HCT116 (cell line): ENCODE measurements at regions not wholly inside any gene's neighbourhood (a gene's known extent, or its start where the extent isn't known, plus 50 kb on each side); places are given as distances from the start of the nearest gene placed in this dataset.

Experiments used
- EZH2phosphoT487 ChIP-seq: fragments of 200-600 bp; IDR thresholded peaks from 2 replicates; pipeline ENCODE4 v1.6.1; 2018; ENCODE audit warnings: antibody characterized with exemption, borderline replicate concordance
- POLR2A ChIP-seq: IDR thresholded peaks from 2 replicates; pipeline ENCODE4 v1.7.0; 2011; ENCODE audit warnings: borderline replicate concordance; ENCODE audit not compliant: insufficient read depth, insufficient read length; ENCODE audit errors: extremely low read depth
- POLR2AphosphoS5 ChIP-seq: IDR thresholded peaks from 2 replicates; pipeline ENCODE4 v1.6.1; 2011; ENCODE audit warnings: mild to moderate bottlenecking, low read depth, low read length, moderate library complexity
- TCF7L2 ChIP-seq: IDR thresholded peaks from 2 replicates; pipeline ENCODE4 v1.7.0; 2011; ENCODE audit warnings: borderline replicate concordance, inconsistent platforms; ENCODE audit not compliant: insufficient read depth, insufficient read length; ENCODE audit errors: extremely low read depth
- ZNF274 ChIP-seq: fragments of 200-500 bp; sonication (Bioruptor generic); IDR thresholded peaks from 2 replicates; pipeline ENCODE4 v1.6.1; 2014; ENCODE audit warnings: mild to moderate bottlenecking, low read depth, low read length, inconsistent platforms
- TF ChIP-seq, protein P1 (sequence below): IDR thresholded peaks from 2 replicates; pipeline ENCODE4 v1.6.1; 2012; ENCODE audit warnings: low read depth
- TF ChIP-seq, protein P2 (sequence below), 3 experiments: fragments of 200-600 bp in 1 of 3; sonication (generic) in 1 of 3; IDR thresholded peaks in 2 of 3; conservative IDR thresholded peaks in 1 of 3; 2 replicates each; pipeline ENCODE4 v1.5.1; 2012 to 2017; ENCODE audit warnings: low read depth in 2 of 3, low read length in 2 of 3, antibody characterized with exemption in 1 of 3, borderline replicate concordance in 1 of 3, control low read depth in 1 of 3, mild to moderate bottlenecking in 1 of 3, mixed read lengths in 1 of 3, mixed run types in 1 of 3, moderate library complexity in 1 of 3; ENCODE audit not compliant: insufficient read depth in 1 of 3
- TF ChIP-seq, protein P3 (sequence below): IDR thresholded peaks from 2 replicates; pipeline ENCODE4 v1.6.1; 2012

DNA sequence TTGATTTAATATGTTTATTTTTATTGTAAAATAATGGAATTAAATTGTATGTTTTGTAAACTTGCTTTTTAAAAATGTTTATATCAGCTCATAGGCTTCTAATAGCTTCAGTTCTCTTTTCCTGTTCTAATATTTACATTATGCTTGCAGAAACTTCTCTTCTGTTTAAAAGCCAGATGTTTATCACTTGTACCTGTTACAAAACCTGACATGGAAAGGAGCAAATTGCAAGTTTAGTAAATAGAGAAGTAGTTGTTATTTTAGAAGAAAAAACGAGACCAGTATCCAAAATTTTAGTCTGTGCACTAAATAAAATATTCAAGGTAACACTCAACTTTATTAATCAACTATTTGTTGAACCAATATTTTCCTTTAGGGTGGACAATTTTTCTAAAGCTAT is 69.4 kb upstream of the GUCY1A1 start:
- TF ChIP-seq, protein P1, sequence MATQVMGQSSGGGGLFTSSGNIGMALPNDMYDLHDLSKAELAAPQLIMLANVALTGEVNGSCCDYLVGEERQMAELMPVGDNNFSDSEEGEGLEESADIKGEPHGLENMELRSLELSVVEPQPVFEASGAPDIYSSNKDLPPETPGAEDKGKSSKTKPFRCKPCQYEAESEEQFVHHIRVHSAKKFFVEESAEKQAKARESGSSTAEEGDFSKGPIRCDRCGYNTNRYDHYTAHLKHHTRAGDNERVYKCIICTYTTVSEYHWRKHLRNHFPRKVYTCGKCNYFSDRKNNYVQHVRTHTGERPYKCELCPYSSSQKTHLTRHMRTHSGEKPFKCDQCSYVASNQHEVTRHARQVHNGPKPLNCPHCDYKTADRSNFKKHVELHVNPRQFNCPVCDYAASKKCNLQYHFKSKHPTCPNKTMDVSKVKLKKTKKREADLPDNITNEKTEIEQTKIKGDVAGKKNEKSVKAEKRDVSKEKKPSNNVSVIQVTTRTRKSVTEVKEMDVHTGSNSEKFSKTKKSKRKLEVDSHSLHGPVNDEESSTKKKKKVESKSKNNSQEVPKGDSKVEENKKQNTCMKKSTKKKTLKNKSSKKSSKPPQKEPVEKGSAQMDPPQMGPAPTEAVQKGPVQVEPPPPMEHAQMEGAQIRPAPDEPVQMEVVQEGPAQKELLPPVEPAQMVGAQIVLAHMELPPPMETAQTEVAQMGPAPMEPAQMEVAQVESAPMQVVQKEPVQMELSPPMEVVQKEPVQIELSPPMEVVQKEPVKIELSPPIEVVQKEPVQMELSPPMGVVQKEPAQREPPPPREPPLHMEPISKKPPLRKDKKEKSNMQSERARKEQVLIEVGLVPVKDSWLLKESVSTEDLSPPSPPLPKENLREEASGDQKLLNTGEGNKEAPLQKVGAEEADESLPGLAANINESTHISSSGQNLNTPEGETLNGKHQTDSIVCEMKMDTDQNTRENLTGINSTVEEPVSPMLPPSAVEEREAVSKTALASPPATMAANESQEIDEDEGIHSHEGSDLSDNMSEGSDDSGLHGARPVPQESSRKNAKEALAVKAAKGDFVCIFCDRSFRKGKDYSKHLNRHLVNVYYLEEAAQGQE = no peak
- TF ChIP-seq POLR2AphosphoS5 (no peak), POLR2A (no peak), EZH2phosphoT487 (no peak), TCF7L2 (no peak), ZNF274 (no peak)
- TF ChIP-seq, protein P2, sequence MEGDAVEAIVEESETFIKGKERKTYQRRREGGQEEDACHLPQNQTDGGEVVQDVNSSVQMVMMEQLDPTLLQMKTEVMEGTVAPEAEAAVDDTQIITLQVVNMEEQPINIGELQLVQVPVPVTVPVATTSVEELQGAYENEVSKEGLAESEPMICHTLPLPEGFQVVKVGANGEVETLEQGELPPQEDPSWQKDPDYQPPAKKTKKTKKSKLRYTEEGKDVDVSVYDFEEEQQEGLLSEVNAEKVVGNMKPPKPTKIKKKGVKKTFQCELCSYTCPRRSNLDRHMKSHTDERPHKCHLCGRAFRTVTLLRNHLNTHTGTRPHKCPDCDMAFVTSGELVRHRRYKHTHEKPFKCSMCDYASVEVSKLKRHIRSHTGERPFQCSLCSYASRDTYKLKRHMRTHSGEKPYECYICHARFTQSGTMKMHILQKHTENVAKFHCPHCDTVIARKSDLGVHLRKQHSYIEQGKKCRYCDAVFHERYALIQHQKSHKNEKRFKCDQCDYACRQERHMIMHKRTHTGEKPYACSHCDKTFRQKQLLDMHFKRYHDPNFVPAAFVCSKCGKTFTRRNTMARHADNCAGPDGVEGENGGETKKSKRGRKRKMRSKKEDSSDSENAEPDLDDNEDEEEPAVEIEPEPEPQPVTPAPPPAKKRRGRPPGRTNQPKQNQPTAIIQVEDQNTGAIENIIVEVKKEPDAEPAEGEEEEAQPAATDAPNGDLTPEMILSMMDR (IDR thresholded peaks at IDR 0.05 in 2 of 3, conservative IDR thresholded peaks at IDR 0.05 in 1 of 3; ENCODE audit: borderline replicate concordance in 1 of 3, insufficient read depth in 1 of 3, low read depth in 2 of 3, low read length in 2 of 3) = no peak
- TF ChIP-seq, protein P3, sequence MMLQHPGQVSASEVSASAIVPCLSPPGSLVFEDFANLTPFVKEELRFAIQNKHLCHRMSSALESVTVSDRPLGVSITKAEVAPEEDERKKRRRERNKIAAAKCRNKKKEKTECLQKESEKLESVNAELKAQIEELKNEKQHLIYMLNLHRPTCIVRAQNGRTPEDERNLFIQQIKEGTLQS = no peak
